GM12875 (cell line): ENCODE measurements at regions not wholly inside any gene's neighbourhood (a gene's known extent, or its start where the extent isn't known, plus 50 kb on each side); places are given as distances from the start of the nearest gene placed in this dataset.

Experiments used
- H3K4me3 ChIP-seq: one replicate; pipeline ENCODE4 v1.5.1; 2011; ENCODE audit warnings: low read depth, low read length, control low read depth
- CTCF ChIP-seq: IDR thresholded peaks from 2 replicates; pipeline ENCODE4 v1.5.1; 2011; ENCODE audit warnings: low read depth, mild to moderate bottlenecking, control low read depth, inconsistent platforms, low read length, moderate library complexity, borderline replicate concordance; ENCODE audit not compliant: insufficient read depth

GRCh38 chr12:124726596-124727263 lies 136.9 kb downstream of the SCARB1 start:
- H3K4me3 ChIP-seq, result no peak overlapping the region
- no peak for TF ChIP-seq CTCF

- H3K4me3 ChIP-seq, result no peak overlapping the region
- TF ChIP-seq CTCF, result no peak
Observed at GRCh38 chr12:124725597-124726237, 137.9 kb downstream of the SCARB1 start.

- no peak overlapping the region for H3K4me3 ChIP-seq
Observed at GRCh38 chr12:124725099-124725498, 138.6 kb downstream of the SCARB1 start.

GRCh38 chr12:124722878-124723277 lies 140.8 kb downstream of the SCARB1 start:
- no peak for TF ChIP-seq CTCF
- no peak overlapping the region for H3K4me3 ChIP-seq

More at GRCh38 chr12:124725099-124725498, 138.6 kb downstream of the SCARB1 start:
- TF ChIP-seq CTCF, result no peak

- TF ChIP-seq CTCF, result no peak
- H3K4me3 ChIP-seq, result no peak overlapping the region
Observed at GRCh38 chr12:124721501-124722162, 142.0 kb downstream of the SCARB1 start.

GRCh38 chr12:124720681-124721500 lies 142.8 kb downstream of the SCARB1 start:
- no peak overlapping the region for H3K4me3 ChIP-seq
- no peak for TF ChIP-seq CTCF
